ENCODE measurements at regions not wholly inside any gene's neighbourhood (a gene's known extent, or its start where the extent isn't known, plus 50 kb on each side); places are given as distances from the start of the nearest gene placed in this dataset.
"Not testable (repeated sequence)": the region's sequence is repeated elsewhere in the genome, so short reads cannot be mapped to it uniquely, and the experiment has no call there.

- no peak for DNase-seq
Observed at GRCh38 chr2:183825710-183826109, 701.5 kb downstream of the NUP35 start.

- DNase-seq: no peak
Observed at GRCh38 chr2:183829931-183830330, 705.7 kb downstream of the NUP35 start.

- no peak for DNase-seq
Observed at GRCh38 chr2:183837157-183837556, 712.9 kb downstream of the NUP35 start.

GRCh38 chr2:183838295-183838694, 714.1 kb downstream of the NUP35 start:
- no peak for DNase-seq

GRCh38 chr2:183840061-183840584, 715.9 kb downstream of the NUP35 start:
- DNase-seq: no peak

- DNase-seq: not testable (repeated sequence)
Observed at GRCh38 chr2:183849826-183850225, 725.6 kb downstream of the NUP35 start.

GRCh38 chr2:183859129-183859528, 734.9 kb downstream of the NUP35 start:
- DNase-seq: no peak

- no peak for DNase-seq
Observed at GRCh38 chr2:183866666-183867065, 731.7 kb upstream of the ZNF804A start.

- DNase-seq: no peak
Observed at GRCh38 chr2:183867206-183867605, 731.1 kb upstream of the ZNF804A start.

GRCh38 chr2:183868153-183868552, 730.2 kb upstream of the ZNF804A start:
- DNase-seq: no peak

- no peak for DNase-seq
Observed at GRCh38 chr2:183868707-183869106, 729.6 kb upstream of the ZNF804A start.

GRCh38 chr2:183872131-183872530, 726.2 kb upstream of the ZNF804A start:
- no peak for DNase-seq

GRCh38 chr2:183881978-183882377, 716.4 kb upstream of the ZNF804A start:
- no peak for DNase-seq

- no peak for DNase-seq
Observed at GRCh38 chr2:183892315-183892941, 705.9 kb upstream of the ZNF804A start.

GRCh38 chr2:183898641-183899040, 699.7 kb upstream of the ZNF804A start:
- DNase-seq: no peak

GRCh38 chr2:183901931-183902330, 696.4 kb upstream of the ZNF804A start:
- DNase-seq: no peak

- DNase-seq: no peak
Observed at GRCh38 chr2:183903026-183903425, 695.3 kb upstream of the ZNF804A start.

- DNase-seq: not testable (repeated sequence)
Observed at GRCh38 chr2:183916041-183916440, 682.3 kb upstream of the ZNF804A start.

GRCh38 chr2:183919167-183919566, 679.2 kb upstream of the ZNF804A start:
- DNase-seq: no peak

- no peak for DNase-seq
Observed at GRCh38 chr2:183919926-183920325, 678.4 kb upstream of the ZNF804A start.

- DNase-seq: no peak
Observed at GRCh38 chr2:183925281-183925680, 673.0 kb upstream of the ZNF804A start.

GRCh38 chr2:183926433-183926832, 671.9 kb upstream of the ZNF804A start:
- no peak for DNase-seq

- DNase-seq: no peak
Observed at GRCh38 chr2:183927406-183928325, 670.7 kb upstream of the ZNF804A start.

GRCh38 chr2:183935005-183935404, 663.3 kb upstream of the ZNF804A start:
- no peak for DNase-seq

All from NCI-H526 (cell line).